Embryonic facial prominence (tissue), 1 donor: ENCODE measurements at regions not wholly inside any gene's neighbourhood (a gene's known extent, or its start where the extent isn't known, plus 50 kb on each side); places are given as distances from the start of the nearest gene placed in this dataset.

Source experiments
- DNase-seq: peaks from one replicate; pipeline ENCODE4 v3.0.0-alpha.2; 2016; ENCODE audit errors: extremely low spot score

DNA sequence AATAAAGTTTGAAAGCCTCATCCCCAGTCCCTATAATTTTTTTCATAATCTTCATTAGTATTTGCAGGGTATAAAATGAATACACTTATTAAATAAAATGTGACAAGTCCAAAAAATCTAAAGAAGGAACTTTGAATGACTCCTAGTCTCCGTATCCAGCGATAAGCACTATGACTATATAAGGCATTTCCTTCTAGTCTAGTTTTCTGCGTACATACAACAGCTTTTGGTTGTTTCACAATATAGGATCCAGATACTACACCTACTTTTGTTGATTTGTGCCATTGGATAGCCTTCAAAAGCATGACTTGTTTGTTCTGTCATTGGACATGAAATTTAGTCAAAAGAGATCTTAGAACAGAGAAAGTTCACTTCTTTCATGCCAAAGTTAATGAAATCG is 133.3 kb upstream of the PWP1 start:
- DNase-seq: no peak

DNA sequence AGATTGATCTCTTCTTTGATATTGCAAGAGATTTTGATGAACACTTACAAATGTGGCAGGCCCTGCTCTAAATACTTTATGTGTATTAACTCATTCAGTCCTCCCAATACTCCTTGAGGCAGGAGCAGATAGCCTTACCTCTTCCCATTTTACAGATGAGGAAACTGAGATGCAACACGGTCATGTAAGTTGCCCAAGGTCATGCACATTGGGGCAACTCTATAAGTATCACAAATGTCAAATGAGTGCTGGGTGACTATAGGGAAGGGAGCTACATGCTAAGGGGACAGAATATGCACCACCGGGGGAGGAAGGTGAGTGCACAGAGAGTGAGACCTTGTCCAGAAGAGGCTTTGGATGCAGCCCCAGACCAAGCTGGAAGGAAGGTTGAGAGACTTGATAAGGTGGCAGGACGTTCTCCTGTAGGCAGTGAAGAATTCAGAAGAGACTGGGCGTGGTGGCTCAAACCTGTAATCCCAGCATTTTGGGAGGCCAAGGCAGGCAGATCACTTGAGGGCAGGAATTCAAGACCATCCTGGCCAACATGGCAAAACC is 132.3 kb upstream of the PWP1 start:
- DNase-seq: no peak

- no peak for DNase-seq
Measured at GRCh38 chr12:107554941-107555340, 130.7 kb upstream of the PWP1 start.

GRCh38 chr12:107557026-107557425 is 128.6 kb upstream of the PWP1 start:
- DNase-seq: no peak

DNA sequence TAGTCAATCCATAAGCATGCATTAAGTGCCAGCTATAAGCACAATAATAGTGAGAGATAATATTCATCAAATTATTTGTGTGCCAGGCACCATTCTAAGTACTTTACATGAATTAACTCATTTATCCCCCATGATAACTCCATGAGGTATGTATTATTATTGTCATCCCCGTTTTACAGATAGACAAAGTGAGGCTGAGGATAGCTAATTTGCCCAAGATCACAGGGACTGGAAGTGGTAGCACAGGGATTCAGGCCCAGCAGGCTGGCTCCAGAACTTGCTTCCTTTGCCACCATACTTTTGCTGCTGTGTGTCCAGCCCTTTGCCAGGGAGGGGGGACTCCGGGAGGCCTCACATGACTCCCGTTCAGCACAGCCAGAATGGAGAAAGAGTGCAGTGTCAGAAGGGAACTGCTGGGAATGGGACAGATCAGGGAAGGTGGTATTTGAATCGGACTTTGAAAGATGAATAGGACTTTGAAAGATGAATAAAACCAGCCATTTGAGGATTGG is 128.0 kb upstream of the PWP1 start:
- DNase-seq: no peak

DNA sequence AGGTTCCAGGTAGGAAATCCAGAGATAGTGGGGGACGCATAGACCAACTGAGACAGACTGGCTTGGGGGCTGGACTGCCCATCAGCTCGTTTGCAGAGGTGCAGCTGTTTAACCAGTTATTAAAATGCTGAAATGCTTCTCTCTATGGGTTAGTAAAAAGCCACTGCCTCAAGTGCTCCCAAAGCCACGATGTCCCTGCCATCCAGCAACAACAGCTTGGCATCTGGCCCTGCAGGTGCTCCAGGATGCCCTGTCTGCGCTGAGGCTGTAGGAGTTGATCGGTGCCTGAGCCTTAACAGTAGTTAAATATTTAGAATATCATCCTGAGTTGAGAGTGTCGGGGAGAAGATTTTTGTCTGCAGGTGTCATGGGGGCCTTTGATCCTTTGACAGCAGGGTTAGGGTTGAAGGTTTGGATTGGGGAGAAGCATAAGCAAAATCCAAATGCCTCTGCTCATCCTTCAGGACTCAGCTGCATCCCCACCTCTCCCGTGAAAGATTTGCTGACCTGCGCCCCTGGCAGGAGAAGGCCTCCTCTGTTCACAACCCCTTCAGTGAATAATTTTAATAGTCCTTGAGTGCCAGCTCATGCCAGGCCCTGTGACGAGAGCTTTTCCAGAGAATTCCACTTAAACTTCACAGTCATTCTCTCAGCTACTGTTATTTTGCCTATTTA is 127.3 kb upstream of the PWP1 start:
- DNase-seq: no peak

GRCh38 chr12:107558816-107559382 is 126.7 kb upstream of the PWP1 start:
- no peak for DNase-seq

- DNase-seq: no peak
Measured at GRCh38 chr12:107560165-107560898, 125.3 kb upstream of the PWP1 start.

DNA sequence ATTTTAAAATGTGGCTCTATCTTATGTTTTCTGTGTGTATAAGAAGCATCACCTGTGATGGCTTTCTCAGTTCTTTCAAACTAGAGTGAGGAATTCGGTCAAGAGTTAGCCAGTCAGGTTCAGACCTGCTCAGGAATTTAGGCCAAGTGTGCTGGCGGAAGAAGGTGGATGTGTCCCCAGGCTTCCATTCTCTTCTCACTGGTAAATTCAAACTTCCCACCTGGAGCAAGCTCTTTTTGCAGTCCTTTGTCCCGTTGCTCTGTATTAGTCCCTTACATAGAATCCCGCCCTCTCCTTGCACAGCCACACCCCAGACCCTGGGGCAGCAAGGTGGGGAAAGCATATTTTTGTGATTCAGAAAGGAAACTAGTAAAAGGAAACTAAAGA is 124.7 kb upstream of the PWP1 start:
- no peak for DNase-seq

- DNase-seq: no peak
Measured at GRCh38 chr12:107564946-107565345, 120.7 kb upstream of the PWP1 start.

- DNase-seq: no peak
Measured at GRCh38 chr12:107565551-107565950, 120.0 kb upstream of the PWP1 start.

DNA sequence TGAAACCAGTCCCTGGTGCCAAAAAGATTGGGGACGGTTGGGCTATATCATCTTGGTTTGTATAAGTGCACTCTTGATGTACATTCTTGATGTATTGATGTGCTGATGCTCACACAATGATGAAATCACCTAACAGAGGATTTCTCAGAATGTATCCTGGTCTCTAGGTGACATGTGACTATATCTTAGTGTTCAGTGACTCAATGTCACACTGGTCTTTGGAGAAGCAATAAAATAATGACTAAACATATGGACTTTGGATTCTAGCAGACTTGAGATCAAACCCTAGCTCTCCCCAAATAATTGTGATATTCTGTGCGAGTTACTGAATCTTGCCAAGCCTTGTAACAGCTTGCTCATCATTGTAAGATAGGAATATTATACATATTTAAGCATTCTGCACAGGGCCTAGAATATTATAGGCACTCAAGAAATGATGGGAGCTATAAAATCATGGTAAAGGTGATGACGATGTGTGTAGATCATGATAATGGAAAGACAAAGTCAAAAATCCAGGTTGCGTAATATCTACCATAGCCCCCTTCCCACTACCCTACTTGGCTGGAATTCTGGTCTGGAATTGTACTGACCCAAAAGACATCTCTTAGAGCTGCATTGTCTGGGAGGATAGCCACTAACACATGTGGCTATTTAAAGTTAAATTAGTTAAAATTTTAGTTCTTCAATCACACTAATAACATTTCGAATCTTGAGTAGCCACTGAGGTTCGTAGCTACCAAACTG is 117.6 kb upstream of the PWP1 start:
- no peak for DNase-seq

DNA sequence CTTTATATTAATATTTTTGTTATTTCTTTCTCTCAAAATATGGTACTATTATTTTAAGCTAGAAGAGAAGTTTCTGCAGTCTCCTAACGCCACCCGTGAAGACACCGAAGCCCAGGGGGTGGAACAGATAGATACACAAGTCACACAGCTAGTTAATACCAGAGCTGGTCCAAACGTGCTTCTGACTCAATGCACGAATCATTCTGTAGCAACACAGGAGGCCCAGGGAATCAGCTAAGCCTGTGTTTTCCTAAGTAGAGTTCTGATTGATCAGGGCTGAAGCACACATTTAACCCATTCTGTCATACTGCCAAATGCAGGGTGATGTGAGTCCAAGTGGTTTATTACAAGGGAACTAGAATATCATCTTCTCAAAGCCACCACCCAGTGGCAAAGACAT is 116.9 kb upstream of the PWP1 start:
- DNase-seq: no peak

DNA sequence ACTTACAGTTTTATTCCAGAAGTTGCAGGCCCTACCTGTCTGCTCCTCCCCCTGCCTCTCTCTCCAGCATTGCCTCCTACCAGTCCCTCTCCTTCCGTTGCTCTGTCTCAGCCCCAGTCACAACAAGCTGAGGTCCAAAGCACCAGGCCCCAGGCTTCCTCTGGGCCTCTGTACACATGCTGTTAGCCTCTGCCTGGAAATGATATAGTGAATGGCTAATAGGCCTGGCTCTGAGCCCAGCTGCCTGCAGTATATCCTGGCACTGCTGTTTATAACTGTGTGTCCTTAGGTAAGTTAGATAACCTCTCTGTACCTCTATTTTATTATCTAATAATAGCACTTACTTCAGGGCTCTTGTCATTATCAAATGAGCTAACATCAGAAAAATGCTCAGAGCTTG is 114.9 kb upstream of the PWP1 start:
- no peak for DNase-seq

DNA sequence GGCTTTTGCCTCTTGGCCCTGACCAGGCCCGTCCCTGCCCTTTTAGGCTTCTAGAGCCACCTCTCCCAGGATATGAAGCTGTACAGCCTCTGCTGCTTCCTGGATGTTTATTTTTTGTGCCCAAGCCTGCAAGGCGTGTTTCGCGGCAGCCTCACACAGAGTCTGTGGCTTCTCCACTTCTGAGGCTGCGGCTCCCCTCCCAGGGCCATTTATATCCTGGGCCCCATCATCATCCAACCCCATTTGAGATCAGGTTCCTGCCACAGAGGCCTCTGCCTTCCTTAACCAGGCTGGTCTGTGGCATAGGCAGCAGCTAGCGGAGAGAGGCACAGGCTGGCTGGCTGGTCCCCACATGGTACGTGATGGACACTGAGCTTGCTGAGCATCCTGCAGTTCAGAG is 114.1 kb upstream of the PWP1 start:
- DNase-seq: no peak

GRCh38 chr12:107574691-107575090 is 110.9 kb upstream of the PWP1 start:
- DNase-seq: no peak

- DNase-seq: no peak
Measured at GRCh38 chr12:107580750-107581618, 104.6 kb upstream of the PWP1 start.

DNA sequence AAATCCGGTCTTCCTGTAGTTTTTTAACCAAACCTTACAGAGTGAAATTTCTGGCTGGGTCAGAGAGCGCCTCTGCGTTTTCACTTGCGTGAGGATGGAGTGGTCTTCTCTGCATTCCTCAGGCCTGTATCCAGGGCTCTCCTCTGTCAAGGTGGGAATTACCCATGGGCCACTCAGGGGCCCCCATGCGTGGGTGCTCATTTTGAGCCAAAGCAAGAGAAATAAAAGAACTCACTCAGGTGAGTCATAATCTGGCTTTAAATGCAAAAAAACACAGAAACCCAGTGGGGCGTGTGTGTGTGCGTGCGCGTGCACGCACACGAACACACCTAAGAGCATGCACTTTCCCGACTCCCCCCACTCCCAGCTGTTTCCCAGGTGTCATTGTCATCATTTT is 104.0 kb upstream of the PWP1 start:
- no peak for DNase-seq

DNA sequence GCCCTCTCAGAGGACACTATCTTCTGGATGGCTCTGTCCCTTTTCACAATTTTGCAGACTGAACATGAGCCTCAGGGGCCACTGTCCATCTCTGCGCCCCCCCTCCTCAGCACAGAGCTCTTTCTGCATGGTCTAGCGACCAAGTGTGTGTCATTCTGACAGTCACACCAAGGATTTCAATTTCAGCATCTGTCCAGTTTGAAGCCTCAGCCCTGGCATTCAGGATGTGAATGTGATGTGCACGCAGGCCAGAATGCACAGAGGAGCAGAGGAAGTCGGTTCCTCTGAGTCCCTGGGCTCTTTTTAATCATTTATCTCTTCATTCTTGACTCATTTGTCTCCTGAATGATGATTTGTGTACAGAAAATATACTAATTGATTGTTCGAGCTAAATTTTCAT is 102.0 kb upstream of the PWP1 start:
- no peak for DNase-seq

GRCh38 chr12:107584563-107584962 is 101.0 kb upstream of the PWP1 start:
- DNase-seq: no peak
